CD4-positive, alpha-beta T cell treated with Interleukin-10 for 1 hour (primary cell): ENCODE measurements at regions not wholly inside any gene's neighbourhood (a gene's known extent, or its start where the extent isn't known, plus 50 kb on each side); places are given as distances from the start of the nearest gene placed in this dataset.
"Not testable (repeated sequence)": the region's sequence is repeated elsewhere in the genome, so short reads cannot be mapped to it uniquely, and the experiment has no call there.

ENCODE experiments used
- DNase-seq: peaks from one replicate; pipeline ENCODE4 v3.0.0-alpha.2; 2020

- no peak for DNase-seq
These were observed 718.0 kb upstream of the CDH10 start for GRCh38 chr5:25362799-25363198.

GRCh38 chr5:25358919-25359318 lies 714.1 kb upstream of the CDH10 start:
- DNase-seq, result no peak

- DNase-seq, result no peak
These were observed 712.8 kb upstream of the CDH10 start for GRCh38 chr5:25357605-25358004.

GRCh38 chr5:25349746-25350145 lies 705.0 kb upstream of the CDH10 start:
- no peak for DNase-seq

- DNase-seq, result no peak
These were observed 700.5 kb upstream of the CDH10 start for GRCh38 chr5:25345240-25345771.

GRCh38 chr5:25339541-25339940 lies 694.8 kb upstream of the CDH10 start:
- no peak for DNase-seq

GRCh38 chr5:25334350-25334749 lies 689.6 kb upstream of the CDH10 start:
- no peak for DNase-seq

- DNase-seq, result no peak
These were observed 685.9 kb upstream of the CDH10 start for GRCh38 chr5:25330721-25331120.

- DNase-seq, result no peak
These were observed 682.4 kb upstream of the CDH10 start for GRCh38 chr5:25327172-25327571.

- DNase-seq, result no peak
These were observed 657.1 kb upstream of the CDH10 start for GRCh38 chr5:25301836-25302235.

GRCh38 chr5:25295067-25295466 lies 650.3 kb upstream of the CDH10 start:
- DNase-seq, result no peak

GRCh38 chr5:25289766-25290165 lies 645.0 kb upstream of the CDH10 start:
- not testable (repeated sequence) for DNase-seq

- no peak for DNase-seq
These were observed 641.5 kb upstream of the CDH10 start for GRCh38 chr5:25286319-25286718.

- DNase-seq, result no peak
These were observed 640.4 kb upstream of the CDH10 start for GRCh38 chr5:25285136-25285535.

GRCh38 chr5:25263507-25263906 lies 618.7 kb upstream of the CDH10 start:
- not testable (repeated sequence) for DNase-seq

- DNase-seq, result no peak
These were observed 617.4 kb upstream of the CDH10 start for GRCh38 chr5:25262221-25262620.

GRCh38 chr5:25255128-25255527 lies 610.4 kb upstream of the CDH10 start:
- DNase-seq, result no peak

- DNase-seq, result no peak
These were observed 597.2 kb upstream of the CDH10 start for GRCh38 chr5:25241981-25242380.

- not testable (repeated sequence) for DNase-seq
These were observed 593.9 kb upstream of the CDH10 start for GRCh38 chr5:25238720-25239119.

- no peak for DNase-seq
These were observed 579.7 kb upstream of the CDH10 start for GRCh38 chr5:25224316-25224982.

GRCh38 chr5:25199902-25200301 lies 555.1 kb upstream of the CDH10 start:
- not testable (repeated sequence) for DNase-seq

GRCh38 chr5:25190521-25191000 lies 545.8 kb upstream of the CDH10 start:
- no peak for DNase-seq

- no peak for DNase-seq
These were observed 536.5 kb upstream of the CDH10 start for GRCh38 chr5:25181249-25181648.

- not testable (repeated sequence) for DNase-seq
These were observed 517.8 kb upstream of the CDH10 start for GRCh38 chr5:25162616-25163015.

- no peak for DNase-seq
These were observed 516.1 kb upstream of the CDH10 start for GRCh38 chr5:25160891-25161290.
